ENCODE measurements at regions not wholly inside any gene's neighbourhood (a gene's known extent, or its start where the extent isn't known, plus 50 kb on each side); places are given as distances from the start of the nearest gene placed in this dataset.

DNA sequence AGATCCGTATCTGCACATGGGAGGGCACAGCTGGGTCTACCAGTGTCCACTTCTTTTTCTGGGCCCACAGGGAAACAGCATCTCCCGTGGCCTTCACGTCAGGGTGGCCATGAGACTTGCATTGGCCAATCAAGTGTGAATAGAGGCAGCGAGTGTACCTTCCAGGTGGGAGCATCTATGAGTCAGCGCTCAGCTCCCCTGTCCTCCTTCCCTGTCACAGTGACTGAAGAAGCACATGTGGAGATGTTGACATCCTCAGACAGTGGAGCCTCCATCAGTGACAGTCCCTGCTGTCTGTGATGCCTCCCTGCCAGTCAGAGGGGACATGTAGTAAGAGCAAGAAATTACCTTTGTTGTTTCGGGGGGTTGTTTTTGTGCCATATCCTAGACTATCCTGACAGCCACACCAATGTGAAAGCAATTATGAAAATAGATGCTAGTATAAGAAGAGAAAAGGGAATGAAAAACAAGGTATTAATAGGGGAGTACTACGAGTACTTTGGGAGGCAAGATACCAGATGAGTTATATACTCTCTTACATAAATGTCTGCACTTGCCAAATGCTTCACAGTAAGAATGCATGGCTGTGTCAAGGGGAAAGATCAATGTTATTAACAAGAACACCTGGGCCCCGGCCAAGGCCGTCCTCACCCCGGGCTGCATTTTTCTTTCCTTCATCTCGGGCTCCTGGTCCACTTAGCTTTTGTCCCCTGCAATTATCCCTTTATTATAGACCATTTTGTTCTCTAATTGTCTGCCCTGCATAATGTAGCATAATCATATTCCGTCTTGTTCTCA is 86.0 kb downstream of the MATN1 start:
- DNase-seq = no peak

DNA sequence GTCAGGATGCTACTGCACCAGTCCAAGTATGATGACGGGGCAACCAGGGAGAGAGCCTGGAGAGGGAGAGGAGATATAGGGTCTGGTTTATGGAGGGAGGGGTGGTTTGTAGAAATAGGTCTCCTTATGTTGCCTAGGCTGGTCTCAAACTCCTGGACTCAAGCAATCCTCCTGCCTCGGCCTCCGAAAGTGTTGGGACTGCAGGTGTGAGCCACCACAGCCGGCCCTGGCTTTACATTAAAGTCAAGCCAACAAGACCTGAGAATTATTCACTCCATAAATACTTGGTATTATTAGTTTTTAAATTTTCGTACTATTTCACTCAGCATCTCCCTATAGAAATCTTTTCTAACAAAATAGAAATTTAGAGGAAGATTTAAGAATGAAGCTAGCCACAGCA is 86.8 kb downstream of the MATN1 start:
- no peak for DNase-seq

DNA sequence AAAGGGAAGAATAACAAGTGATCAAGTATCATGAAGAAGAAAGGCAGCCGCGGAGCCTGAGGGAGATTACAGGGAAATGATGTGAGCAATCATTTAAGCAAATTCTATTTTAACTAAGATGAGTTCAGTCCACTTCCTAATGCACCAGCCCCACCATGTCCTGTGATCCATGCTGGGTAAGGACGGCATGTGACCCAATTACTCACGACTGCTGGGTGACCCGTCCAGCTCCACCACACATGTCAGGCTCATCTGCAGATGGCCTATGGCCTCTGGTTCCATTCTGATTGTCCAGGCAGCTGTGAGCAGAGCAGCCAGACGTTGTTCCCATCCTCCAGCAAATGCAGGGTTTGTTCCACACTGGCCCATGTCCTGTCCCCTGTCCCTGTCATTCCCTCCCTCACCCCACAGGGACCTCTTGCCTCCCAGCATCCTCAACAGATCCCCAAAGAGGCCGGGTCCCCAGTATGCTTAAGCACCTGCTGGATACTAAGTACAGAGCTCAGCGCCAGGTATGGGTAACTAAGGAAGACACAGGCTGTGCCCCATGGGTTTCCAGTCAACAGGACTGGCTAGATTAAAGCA is 87.9 kb downstream of the MATN1 start:
- DNase-seq = no peak

DNA sequence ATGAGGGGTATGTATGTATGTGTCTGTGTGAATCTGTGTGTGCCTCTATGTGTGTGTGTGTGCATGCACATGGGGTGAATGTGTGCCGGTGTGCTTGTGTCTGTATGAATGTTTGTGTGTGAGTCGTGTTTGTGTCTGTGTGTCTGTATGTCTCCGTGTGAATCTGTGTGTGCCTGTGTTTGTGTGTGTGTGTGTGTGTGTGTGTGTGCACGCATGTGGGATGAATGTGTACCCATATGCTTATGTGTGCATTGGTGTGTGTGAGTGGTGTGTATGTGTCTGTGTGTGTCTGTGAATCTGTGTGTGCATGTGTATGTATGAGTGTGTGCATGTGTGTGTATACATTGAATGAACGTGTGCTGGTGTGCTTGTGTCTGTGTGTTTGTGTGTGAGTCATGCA is 88.9 kb downstream of the MATN1 start:
- no peak for DNase-seq

DNA sequence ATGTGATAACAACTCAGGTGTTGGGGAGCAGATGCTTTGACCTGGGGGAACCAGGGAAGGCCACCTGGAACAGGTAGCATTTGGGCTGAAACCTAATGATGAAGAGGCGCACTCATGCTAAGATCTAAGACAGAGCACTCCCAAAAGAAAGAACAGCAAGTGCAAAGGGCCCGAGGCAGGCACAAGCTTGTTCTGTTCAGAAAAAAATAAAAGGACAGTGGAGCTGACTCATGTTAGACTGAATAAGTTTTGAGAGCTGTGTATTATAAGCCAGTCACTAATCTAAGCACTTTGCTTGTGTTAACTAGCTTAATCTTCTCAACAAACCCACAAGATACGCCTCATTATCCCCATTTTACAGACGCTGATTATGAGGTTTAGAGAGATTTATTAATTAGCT is 90.1 kb downstream of the MATN1 start:
- no peak for DNase-seq

DNA sequence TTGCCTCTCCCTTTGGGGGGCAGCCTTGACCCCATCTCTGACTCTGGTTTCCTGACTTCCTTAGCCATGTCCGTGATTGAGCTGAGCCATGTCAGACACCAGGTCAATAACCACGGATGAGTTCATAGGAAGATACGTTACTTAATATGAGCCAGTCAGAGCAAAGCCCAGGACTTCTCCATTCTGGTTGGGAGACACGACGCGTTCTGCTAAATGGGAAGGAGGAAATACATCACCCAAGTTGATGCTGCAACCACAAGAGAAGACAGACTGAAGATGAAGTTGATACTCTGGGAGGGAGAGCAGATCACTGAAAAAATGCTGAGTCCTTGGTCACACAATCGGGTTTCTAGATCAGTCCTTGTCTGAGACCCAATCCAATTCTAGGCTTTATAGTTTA is 90.9 kb downstream of the MATN1 start:
- DNase-seq = no peak

DNA sequence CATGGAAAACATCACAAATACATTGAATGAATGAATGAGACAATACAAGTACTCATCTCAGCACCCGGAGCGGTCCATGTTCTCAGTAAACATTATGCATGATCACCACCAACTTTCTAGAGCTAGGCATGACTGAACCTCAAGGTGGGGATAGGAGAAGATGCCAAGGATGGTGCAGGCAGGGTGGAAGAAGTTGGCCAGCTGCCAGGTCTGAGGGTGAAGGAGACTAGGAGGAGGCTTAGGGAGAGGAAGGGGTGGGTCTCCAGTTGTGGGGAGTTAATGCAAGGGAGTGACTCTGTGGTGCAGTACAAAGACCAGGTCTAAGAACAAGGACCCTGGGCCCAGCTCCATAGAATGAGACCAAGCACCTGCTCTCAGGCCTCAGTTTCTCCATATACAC is 91.7 kb downstream of the MATN1 start:
- DNase-seq = no peak

DNA sequence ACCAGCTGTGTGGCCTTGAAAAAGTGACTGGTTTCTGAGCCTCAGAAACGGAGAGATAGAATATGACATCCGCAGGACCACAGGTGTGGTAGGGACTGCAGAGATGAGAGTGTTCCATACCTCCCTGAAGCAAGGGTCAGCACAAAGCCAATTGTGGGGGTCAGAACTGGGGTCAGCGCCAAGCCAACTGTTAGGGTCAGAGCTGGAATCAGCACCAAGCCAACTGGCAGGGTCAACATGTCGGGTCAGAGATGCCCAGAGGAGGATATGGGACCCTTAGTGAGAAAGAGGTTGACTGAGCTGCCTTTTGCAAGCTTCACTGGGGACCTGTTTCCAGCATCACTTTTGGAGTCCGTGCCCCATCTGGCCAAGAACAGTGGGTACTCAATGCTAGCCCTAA is 93.9 kb downstream of the MATN1 start:
- DNase-seq = no peak

DNA sequence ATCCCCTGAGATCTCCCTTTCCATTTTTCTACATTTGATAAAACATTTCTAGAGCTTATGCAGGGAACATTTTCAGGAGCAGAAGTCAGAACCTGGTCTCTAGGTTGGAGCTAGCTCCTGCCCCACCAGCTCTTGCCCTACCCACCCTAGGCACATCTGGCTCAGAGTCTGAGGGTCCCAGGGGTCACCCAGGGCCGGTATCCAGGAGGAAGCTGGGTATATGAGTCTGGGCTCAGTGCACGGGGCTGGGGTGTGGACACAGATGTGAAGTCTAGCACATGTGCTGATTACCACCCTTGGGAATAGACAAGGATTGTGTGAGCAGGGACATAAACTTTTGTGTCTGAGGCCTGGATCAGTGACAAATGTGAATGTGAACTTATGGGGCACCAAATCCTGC is 95.4 kb downstream of the MATN1 start:
- DNase-seq = no peak

DNA sequence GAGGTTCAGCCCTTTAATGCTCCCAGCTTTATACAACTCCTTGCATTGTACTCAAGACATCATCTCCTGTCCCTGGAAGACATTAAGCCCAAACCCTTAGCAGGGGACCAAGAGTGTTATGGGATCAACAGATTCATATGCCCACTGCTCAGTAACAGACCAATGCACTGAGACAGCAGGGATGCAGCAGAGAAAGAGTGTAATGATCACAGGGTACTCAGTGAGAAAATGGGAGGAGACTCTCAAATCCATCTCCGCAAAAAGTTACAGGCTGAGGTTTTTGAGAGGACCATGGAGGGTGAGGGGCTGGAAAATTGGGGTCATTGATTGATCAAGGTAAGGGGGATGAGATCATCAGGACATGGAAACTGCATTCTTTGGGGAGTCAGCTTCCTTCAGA is 96.2 kb downstream of the MATN1 start:
- no peak for DNase-seq

DNA sequence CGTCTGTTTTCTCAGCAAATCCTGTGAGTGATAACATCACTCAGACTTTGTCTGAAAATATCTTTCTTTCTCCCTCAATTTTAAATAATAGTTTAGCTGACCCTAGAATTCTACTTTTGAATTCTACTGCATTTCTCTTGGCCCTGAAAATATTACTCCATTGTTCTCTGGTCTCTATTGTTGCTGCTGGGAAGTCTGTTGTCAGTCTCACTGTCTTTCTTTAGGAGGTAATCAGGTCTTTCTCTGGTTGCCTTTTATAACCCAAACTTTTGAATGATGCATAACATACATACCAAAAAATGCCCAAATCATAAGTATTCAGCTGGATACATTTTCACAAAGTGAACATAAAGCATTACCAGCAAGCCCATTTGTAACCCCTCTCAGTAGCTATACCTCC is 100.0 kb downstream of the MATN1 start:
- no peak for DNase-seq

DNA sequence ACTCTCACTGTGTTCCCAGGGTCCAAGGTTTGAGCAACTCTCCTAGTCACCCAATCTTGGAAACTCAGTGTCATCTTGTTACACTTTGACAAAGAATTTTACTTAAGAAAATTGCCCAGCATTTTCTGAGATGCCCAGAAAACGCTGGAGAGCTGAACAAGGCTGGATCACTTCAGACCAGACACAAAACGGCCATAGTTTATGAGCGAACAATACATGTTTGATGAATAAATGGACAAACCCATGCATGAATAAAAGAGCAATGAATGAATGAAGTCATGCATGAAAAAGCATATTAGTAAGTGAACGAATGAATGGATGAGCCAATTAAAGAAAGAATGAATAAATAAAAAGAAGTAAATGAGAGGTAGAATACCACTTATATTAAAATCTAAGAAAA is 103.8 kb downstream of the MATN1 start:
- DNase-seq = no peak

DNA sequence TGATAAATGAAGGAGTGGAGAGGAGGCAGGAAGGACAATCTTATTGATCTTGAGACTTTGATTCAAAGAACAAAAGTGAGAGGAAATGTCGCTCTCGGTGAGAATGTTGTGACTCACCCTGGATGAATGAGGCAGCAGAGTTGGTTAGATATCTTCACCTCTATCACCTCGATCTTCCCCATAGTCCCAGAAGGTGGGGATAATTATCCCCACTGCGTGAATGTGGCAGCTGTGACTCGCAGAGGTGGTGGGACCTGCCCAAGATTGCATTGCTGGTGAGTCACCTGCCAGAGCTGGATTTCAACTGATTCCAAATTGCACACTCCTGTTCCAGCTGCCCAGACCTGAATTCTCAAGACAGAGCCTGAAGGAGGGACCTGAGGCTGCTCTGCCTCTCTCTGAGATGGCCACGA is 105.0 kb downstream of the MATN1 start:
- no peak for DNase-seq

DNA sequence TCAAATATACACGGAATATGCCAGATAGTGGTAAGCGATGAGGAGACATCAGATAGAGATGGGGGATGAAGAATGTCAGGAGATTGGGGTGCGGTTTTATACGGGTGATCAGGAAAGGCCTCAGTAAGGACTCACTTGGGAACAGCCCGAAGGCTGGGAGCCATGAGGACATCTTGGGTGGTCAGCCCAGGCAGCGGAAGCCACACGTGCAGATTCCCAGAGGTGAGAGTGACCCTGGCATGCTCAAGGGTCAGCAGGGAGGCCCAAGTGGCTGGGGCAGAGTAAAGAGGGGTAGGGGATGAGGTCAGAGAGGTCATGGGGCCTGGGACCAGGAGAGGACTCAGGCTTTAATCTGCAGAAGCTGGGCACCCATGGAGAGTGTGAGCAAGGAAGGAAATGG is 106.6 kb downstream of the MATN1 start:
- no peak for DNase-seq

DNA sequence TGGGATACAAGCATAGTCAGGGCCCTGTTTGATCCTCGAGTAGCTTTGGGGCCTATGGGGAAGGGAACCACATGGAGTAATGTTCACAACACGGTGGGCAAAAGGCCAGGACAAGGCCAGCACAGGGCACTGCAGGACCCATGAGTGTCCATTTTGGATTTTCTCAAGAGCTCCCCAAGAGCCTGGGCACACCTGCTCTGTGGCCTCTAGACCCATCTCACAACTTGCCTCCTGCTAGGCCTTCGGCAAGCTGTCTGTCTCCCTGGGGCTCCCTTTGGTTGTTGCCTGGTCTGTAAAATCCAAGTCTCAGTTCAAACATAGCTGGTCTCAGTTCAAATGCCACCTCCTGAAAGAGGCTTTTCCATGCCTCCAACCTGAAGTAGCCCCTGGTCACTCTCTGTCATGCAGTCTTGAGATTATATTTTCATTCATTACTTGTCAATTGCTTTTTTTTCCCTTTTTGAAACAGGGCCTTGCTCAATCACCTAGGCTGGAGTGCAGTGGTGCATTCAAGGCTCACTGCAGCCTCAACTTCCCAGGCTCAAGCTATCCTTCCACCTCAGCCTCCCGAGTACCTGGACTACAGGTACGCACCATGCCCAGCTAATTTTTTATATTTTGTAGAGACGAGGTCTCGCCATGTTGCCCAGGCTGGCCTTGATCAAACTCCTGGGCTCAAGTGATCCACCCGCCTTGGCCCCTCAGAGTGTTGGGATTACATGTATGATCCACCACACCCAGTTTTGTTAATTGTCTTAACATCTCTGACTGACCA is 107.4 kb downstream of the MATN1 start:
- no peak for DNase-seq

DNA sequence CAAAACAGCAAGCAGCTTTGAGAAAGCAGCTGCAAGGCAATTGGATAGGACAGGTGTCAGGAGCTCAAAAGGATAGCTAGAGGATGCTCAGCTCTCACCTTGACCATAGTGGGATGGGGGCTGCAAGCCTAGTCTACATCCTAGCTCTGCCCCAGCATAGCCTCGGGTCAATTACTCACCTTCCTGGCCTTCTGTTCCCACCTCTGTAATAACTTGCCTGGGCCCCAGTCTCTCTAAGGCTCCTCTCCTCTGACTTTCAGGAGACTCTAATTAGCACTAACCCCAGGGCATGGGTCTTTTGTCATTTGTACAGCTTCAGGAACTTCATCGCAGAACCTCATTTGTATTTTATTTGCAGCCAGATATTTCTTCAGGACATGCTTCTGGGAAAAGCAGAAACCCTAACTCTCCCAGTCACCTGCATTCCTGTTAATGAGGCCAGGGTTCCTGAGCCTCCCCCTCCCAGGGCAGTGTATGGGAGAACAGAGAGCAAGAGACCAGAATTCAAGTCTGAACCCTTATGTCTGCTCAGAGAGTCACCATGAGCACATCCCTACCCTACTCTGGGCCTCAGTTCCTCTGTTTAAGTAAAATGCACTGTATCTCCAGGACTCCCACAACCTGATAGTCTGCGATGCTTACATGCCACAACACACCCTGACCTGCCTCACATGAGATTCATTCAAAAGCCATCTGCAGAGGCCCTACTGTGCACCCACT is 108.1 kb downstream of the MATN1 start:
- DNase-seq = no peak

DNA sequence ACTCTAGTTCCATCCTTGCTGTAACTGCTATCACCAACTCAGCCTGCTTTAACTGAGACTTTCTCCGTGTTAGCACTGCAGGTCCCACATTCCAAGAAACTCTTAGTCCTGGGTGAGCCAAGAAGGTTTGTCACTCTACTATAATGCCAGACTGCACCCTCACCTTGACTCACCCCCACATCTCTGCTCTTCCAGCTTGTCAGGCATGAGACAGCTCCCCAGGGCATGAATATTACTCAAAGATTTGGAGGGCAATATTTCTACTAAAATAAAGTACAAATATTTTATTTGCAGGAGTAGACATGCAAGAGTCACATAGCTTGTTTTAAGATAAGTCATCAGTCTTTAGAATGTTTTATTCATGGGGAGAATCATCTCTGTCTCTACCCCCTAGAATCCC is 110.2 kb downstream of the MATN1 start:
- DNase-seq = no peak

DNA sequence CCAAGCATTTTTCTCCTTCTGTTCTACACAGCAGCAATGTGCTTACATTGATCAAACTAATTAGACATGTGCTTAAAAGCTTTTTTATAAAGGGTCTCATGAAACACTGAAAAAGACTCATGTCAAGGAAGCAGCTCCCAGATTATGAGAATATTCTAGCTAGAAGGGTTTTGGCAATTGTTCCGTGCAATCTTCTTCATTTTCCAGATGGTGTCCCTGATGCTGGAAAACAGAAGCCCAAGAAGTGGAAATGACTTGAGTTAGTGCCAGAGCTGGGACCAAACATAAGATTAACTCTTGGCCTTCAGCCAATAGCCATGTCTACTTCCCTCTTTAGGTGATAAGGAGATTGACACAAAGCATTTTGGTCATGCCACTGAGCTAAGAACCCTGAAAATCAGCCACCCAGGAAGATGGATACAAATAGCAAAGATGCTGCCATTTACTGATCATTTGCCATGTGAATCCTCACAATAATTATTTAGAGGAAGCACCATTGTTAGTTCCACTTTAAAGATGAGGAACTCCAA is 110.8 kb downstream of the MATN1 start:
- DNase-seq = peak; percentile 20

DNA sequence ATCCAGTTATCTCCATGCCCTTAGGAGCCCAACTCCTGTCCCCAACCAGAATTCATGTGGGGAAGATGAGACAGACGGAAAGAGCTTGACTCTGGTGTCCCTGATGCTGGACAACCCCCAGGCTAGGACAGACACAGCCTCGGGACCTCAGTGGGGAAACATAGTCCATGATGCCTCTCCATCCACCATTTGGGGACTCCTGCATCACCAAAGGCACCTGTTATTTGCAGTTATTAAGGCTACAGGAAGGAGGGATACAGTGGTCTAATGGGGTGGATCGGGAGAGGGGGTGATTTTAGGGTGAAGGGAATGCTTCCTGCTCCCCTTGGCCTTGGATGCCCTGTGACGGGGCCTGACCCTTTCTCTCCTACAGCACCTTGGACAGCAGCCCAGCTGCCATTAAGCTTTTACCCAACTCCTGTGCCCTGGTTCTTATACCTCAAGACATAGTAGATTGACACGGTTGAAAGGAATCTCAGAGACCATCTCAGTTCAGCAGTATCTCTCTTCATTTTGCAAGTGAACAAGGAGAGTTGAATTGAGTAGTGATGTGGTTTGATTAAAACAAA is 111.6 kb downstream of the MATN1 start:
- peak; percentile 5 for DNase-seq

DNA sequence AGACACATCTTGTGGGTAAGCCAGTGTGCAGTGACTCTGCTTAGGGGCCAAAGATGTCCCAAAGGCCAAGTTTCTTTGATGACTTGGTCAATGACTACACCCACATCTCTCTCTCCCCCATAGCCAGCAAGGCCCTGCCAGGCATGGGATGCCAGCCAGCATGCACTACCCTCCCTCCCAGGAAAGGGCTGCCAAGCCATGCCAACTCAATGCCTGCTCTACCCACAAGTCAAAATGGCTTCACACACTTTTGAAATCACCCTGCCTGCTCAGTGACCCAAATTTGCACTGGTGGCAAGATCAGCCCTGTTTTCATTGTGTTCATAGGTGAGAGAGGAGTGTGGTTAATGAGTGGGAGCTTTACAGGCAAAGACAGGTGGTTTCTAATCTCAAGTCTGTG is 112.5 kb downstream of the MATN1 start:
- DNase-seq = no peak

DNA sequence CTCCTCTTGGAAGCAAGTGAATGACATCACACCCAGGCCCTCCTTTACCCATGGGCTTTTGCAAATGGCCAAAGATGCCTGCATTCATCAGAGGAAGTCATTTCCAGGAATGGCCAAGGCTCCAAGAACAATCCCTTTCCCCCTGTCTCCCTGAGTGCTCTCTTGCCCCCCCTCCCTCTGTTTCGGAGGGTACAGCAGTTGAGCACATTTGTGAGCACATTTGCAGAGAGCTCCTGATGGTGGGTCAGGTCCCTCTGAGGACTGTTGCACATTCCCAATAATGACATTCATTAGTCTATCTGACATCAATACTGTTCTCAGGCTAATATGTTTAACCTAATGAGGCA is 113.4 kb downstream of the MATN1 start:
- DNase-seq = no peak

DNA sequence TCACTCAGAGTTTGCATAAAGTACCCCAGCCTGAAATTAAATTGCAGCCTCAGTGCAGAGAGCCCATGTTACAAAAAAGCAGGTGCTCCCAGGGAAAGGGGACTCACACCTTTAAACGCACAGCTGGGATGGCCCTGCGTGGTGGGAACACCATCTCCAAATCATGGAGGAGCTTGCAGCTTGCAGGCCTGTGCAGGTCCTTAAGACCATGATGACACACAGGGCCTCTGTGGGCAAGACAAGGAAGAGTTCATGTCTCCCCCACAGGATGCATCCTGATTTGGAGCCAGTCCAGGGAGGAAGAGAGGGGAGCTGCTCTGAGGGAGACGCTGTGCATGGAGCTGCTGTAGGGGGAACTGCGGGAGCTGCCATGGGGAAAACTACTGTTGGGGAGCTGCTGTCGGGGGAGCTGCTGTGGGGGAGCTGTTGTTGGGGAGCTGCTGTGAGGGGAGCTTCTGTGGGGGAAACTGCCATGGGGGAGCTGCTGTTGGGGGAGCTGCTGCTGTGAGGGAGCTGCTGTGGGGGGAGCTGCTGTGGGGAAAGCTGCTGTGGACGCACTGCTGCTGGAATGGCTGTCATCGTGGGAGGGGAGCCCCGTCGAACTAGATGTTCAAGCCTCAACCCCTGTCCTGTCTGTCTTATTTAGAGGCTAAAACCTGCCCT is 113.9 kb downstream of the MATN1 start:
- DNase-seq = no peak

DNA sequence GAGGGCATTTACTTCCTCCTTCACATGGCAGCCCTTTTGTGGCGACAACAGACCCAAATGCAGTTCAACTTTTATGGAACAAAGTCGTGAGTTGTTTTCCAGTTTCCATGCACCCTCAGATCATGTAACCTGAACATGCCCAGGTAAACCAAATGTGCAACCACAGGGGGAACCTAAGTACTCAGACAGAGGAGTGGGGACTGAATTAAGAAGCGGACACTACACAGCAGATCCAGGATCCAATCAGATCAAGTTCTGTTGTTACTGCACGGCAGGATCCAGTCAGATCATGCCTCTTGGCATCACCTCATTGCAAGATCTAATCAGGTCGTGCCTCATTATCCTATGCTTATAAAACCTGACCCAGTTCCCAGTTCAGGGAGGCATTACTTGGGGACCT is 115.7 kb downstream of the MATN1 start:
- no peak for DNase-seq

Measured in hematopoietic multipotent progenitor cell treated with erythropoietin and hydrocortisone succinate and interleukin-3 and kit ligand, for 4 days (in vitro differentiated cells).